GM18951 (cell line): ENCODE measurements at regions not wholly inside any gene's neighbourhood (a gene's known extent, or its start where the extent isn't known, plus 50 kb on each side); places are given as distances from the start of the nearest gene placed in this dataset.

Experiments used
- POLR2A ChIP-seq: IDR thresholded peaks from 4 replicates; pipeline ENCODE4 v1.6.1; 2011; ENCODE audit warnings: mild to moderate bottlenecking; ENCODE audit not compliant: insufficient read length, insufficient read depth; ENCODE audit errors: extremely low read depth
- in situ Hi-C: fragments of 300-500 bp; cut with MboI; formaldehyde crosslinking; loops from one replicate; pipeline ENCODE4 v1.12.0; 2022; ENCODE audit warnings: low sequenced_read_pairs, mixed read lengths, inconsistent platforms; ENCODE audit not compliant: unreplicated experiment

DNA sequence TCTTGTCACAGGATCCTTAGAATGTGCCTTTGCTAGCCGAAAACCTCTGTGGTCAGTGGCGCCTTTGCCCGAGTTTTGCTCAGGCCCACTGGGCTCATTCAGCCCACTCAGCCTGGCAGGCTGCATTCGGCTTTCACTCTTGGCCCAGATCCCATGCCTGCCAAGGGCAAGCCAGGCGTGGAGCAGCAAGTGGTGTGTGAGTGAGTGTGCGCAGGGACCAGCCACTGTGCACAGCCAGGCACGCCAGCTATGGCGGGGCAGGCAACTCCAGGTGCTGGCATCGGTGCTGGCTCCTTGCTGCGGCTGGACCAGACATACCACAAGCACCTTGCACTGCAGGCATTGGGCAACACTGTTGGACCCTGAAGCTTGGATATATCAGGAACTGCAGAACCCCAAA is 1145.1 kb upstream of the NCAM2 start:
- in situ Hi-C loops, result no loop called here

GRCh38 chr21:19853709-19854575 is 1144.3 kb upstream of the NCAM2 start:
- in situ Hi-C loops, result no loop called here
- TF ChIP-seq POLR2A, result no peak

More for the DNA sequence above, 1145.1 kb upstream of the NCAM2 start:
- no peak for TF ChIP-seq POLR2A

DNA sequence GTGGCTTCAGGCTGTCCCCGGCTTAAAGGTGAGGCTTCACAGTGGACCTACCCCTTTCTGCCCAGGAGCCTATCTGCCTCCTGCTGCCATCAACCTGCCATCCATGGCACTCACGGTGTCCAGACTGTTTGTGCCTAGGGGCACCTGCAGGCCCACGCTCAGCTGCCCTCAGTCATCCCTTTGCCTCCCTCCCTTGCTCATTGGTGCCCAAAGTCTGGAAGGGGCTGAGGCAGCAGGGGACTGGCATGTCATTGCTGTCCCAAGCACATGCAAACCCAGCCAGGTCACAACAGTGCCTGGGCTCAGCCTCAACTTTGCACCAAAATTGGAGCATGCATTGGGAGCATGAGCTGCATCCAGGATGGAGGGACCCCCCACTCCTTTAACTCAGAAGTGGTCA is 1142.7 kb upstream of the NCAM2 start:
- in situ Hi-C loops, result no loop called here
- no peak for TF ChIP-seq POLR2A

- no peak for TF ChIP-seq POLR2A
- in situ Hi-C loops, result no loop called here
Observed at GRCh38 chr21:19864476-19864875, 1133.7 kb upstream of the NCAM2 start.

- in situ Hi-C loops, result loop anchor here (10.0 kb wide), 1 partner anchor 1304 kb away; no protein-coding TSS in a partner anchor
- no peak for TF ChIP-seq POLR2A
Observed at GRCh38 chr21:19870682-19871081, 1127.5 kb upstream of the NCAM2 start.

DNA sequence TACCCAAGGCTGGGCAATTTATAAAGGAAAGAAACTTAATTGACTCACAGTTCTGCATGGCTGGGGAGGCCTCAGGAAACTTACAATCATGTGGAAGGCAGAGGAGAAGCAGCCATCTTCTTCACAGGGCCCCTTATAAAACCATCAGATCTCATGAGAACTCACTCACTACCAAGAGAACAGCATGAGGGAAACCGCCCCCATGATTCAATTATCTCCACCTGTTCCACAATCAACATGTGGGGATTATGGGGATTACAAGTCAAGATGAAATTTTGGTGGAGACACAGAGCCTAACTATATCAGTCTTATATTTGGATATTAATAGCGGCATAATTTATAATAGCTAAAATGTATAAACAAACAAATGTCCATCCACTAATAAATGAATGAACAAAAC is 1123.7 kb upstream of the NCAM2 start:
- TF ChIP-seq POLR2A, result no peak
- in situ Hi-C loops, result loop anchor here (10.0 kb wide), 1 partner anchor 1300 kb away; no protein-coding TSS in a partner anchor

DNA sequence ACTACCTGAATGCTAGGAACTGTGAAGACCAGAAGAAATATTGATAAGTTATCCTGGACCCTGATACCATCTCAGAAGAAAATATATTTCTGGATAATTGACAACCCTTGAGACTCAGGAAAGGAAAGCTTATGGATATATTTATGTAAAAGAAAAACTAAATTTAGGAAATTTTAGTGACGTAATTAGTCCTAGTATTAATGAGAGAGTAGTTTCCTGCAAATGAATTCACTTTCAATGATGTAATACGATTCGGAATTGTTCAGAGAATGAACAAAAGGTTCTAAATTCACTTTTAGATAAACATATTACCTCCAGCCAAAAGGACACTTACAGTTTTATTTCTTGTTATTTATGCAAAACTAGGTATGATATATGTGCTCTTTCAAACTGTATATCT is 1120.1 kb upstream of the NCAM2 start:
- in situ Hi-C loops, result loop anchor here (10.0 kb wide), 1 partner anchor 1297 kb away; no protein-coding TSS in a partner anchor
- TF ChIP-seq POLR2A, result no peak

- in situ Hi-C loops, result no loop called here
- no peak for TF ChIP-seq POLR2A
Observed at GRCh38 chr21:19899645-19900044, 1098.6 kb upstream of the NCAM2 start.

GRCh38 chr21:19900149-19900548 is 1098.1 kb upstream of the NCAM2 start:
- TF ChIP-seq POLR2A, result no peak
- in situ Hi-C loops, result no loop called here

GRCh38 chr21:19908390-19908789 is 1089.8 kb upstream of the NCAM2 start:
- in situ Hi-C loops, result no loop called here
- TF ChIP-seq POLR2A, result no peak

- no peak for TF ChIP-seq POLR2A
- in situ Hi-C loops, result no loop called here
Observed at GRCh38 chr21:19914028-19914427, 1084.2 kb upstream of the NCAM2 start.

DNA sequence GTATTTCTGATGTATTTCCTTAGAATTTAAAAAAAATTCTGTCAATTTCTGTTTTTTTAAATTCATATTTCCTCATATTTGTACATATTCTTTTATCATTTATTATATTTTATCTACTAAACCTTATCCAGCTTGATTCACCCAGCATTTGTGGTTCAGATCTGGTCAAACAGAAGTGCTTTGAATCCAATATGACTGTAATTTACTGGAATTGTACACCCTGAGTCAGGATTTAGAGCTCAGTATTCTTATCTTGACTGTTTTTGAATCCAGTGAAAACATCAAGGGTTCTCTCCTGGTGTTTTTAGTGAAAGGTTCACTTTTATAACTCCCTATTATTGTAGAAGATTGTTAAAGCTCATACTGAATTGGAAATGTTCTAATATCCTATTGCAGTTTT is 1077.0 kb upstream of the NCAM2 start:
- TF ChIP-seq POLR2A, result no peak
- in situ Hi-C loops, result no loop called here

GRCh38 chr21:19922122-19922521 is 1076.1 kb upstream of the NCAM2 start:
- in situ Hi-C loops, result no loop called here
- TF ChIP-seq POLR2A, result no peak

DNA sequence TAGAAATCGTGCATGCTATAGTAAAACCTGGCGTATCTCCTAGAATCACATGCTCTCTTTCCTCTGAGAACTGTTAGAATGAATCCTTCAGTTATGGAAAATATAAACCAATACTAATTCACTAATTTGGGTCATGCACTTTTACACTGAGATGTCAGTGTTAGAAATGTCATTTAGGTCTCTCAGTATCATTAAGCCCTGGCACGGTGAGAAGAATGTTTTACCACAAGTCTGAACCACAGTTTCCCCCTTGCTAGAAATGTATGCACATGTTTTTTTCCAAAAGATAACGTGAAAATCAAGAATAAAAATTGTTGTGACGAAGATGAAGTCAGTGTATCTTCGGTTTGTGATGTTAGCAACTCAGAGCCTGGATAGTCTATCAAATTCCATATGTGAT is 1062.7 kb upstream of the NCAM2 start:
- in situ Hi-C loops, result no loop called here
- no peak for TF ChIP-seq POLR2A
